ENCODE measurements at regions not wholly inside any gene's neighbourhood (a gene's known extent, or its start where the extent isn't known, plus 50 kb on each side); places are given as distances from the start of the nearest gene placed in this dataset.
A peak's percentile ranks its signal among the peaks of the same experiment; 100 is the strongest.

DNA sequence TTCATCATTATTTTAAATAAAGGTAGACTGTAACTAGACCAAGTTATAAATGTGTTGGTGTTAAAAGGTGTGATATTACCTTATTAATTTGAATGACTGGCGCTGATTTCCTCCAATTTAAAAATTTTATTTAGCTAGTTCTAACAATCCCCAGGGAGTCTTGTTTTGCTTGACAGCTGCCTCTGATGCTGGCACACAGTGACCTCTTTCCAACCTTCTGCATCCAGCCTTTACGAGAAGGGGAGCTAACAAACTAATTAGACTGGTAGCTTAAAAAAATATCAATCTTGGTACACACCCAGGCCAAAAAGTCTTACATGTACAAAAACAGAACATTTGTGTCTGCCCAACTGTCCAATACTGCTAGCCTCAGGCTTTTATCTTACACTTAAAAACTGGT lies 51.8 kb upstream of the ENPEP start:
- H3K27me3 ChIP-seq (ENCODE audit: insufficient read depth, low read length) = no peaks in the 10 kb centered on the region
- H3K23ac ChIP-seq (ENCODE audit: low read length) = no peak overlapping the region
- H3K79me1 ChIP-seq (ENCODE audit: low read length) = no peaks in the 10 kb centered on the region
- WGBS (ENCODE audit: extremely low coverage, insufficient coverage, insufficient read length) = no CpG with 5 or more reads among the region's 2 CpGs
- H4K8ac ChIP-seq (ENCODE audit: low read depth, low read length) = no peak overlapping the region
- H2BK12ac ChIP-seq (ENCODE audit: low read length) = no peak overlapping the region
- no peak overlapping the region for H3K14ac ChIP-seq (ENCODE audit: low read length)
- no peak overlapping the region for H2BK120ac ChIP-seq (ENCODE audit: insufficient read depth, low read length, poor library complexity)
- no peak overlapping the region for H4K91ac ChIP-seq (ENCODE audit: low read depth, low read length)
- no peak overlapping the region for H2AK5ac ChIP-seq (ENCODE audit: low read length)
- no peak overlapping the region for H3K27ac ChIP-seq (ENCODE audit: low read depth, low read length)
- no peak overlapping the region for H4K12ac ChIP-seq (ENCODE audit: low read depth, low read length)
- no peak overlapping the region for H3K18ac ChIP-seq (ENCODE audit: low read length)
- H3K79me2 ChIP-seq (ENCODE audit: control insufficient read depth, insufficient read depth, low read length, poor library complexity) = no peaks in the 10 kb centered on the region
- no peak overlapping the region for H3K9ac ChIP-seq (ENCODE audit: low read length)
- H3K36me3 ChIP-seq (ENCODE audit: control insufficient read depth in 1 of 2, insufficient read depth in 2 of 2, low read length in 2 of 2) = peaks cover 0 to 1% of the 10 kb centered on the region in 2 experiments
- H3K4me3 ChIP-seq (ENCODE audit: low read depth, low read length) = no peak overlapping the region
- H3K9me3 ChIP-seq (ENCODE audit: insufficient read depth, low read depth, low read length) = no peaks in the 10 kb centered on the region
- H3K4me1 ChIP-seq (ENCODE audit: control insufficient read depth in 1 of 2, insufficient read depth in 2 of 2, low read length in 2 of 2) = no peaks in the 10 kb centered on the region
- no peak overlapping the region for H2BK5ac ChIP-seq (ENCODE audit: low read depth, low read length, poor library complexity)
- no peak overlapping the region for H3K4ac ChIP-seq (ENCODE audit: low read depth, low read length)
- H2AFZ ChIP-seq (ENCODE audit: insufficient read depth, low read length, poor library complexity) = no peak overlapping the region
- no peak for DNase-seq
- no peak overlapping the region for H3K4me2 ChIP-seq (ENCODE audit: low read length)

DNA sequence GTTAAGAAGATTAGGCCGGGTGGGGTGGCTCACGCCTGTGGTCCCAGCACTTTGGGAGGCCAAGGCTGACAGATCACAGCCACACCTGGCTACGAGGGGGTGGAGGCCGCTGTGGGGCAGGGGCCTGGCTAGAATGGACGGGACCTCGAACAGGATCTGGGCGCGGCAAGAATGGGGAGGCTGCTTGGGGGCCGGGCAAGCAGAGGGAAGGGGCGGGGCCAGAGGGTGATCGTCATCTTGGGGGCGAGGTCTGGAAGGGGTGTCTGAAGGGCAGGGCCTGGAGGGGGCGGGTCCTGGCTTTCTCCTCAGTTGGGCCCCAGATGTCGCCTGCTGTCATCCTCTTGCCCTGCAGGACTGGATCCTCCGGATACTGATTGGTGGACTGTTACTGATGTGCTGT lies 57.3 kb upstream of the ENPEP start:
- no peak overlapping the region for H2AFZ ChIP-seq (ENCODE audit: insufficient read depth, low read length, poor library complexity)
- no peak overlapping the region for H3K27ac ChIP-seq (ENCODE audit: low read depth, low read length)
- no peak overlapping the region for H3K4me2 ChIP-seq (ENCODE audit: low read length)
- DNase-seq = no peak
- no CpG with 5 or more reads among the region's 15 CpGs for WGBS (ENCODE audit: extremely low coverage, insufficient coverage, insufficient read length)
- H3K79me1 ChIP-seq (ENCODE audit: low read length) = no peaks in the 10 kb centered on the region
- H3K9me3 ChIP-seq (ENCODE audit: insufficient read depth, low read depth, low read length) = peaks cover 4% of the 10 kb centered on the region
- H2BK12ac ChIP-seq (ENCODE audit: low read length) = no peak overlapping the region
- H3K36me3 ChIP-seq (ENCODE audit: control insufficient read depth in 1 of 2, insufficient read depth in 2 of 2, low read length in 2 of 2) = peaks cover 0 to 1% of the 10 kb centered on the region in 2 experiments
- no peak overlapping the region for H3K9ac ChIP-seq (ENCODE audit: low read length)
- no peak overlapping the region for H3K14ac ChIP-seq (ENCODE audit: low read length)
- H3K79me2 ChIP-seq (ENCODE audit: control insufficient read depth, insufficient read depth, low read length, poor library complexity) = no peaks in the 10 kb centered on the region
- no peak overlapping the region for H4K8ac ChIP-seq (ENCODE audit: low read depth, low read length)
- no peak overlapping the region for H2BK5ac ChIP-seq (ENCODE audit: low read depth, low read length, poor library complexity)
- H3K4me1 ChIP-seq (ENCODE audit: control insufficient read depth in 1 of 2, insufficient read depth in 2 of 2, low read length in 2 of 2) = peaks cover 0 to 5% of the 10 kb centered on the region in 2 experiments
- H3K4ac ChIP-seq (ENCODE audit: low read depth, low read length) = no peak overlapping the region
- no peak overlapping the region for H2BK120ac ChIP-seq (ENCODE audit: insufficient read depth, low read length, poor library complexity)
- H3K23ac ChIP-seq (ENCODE audit: low read length) = no peak overlapping the region
- no peak overlapping the region for H3K4me3 ChIP-seq (ENCODE audit: low read depth, low read length)
- H2AK5ac ChIP-seq (ENCODE audit: low read length) = no peak overlapping the region
- H4K12ac ChIP-seq (ENCODE audit: low read depth, low read length) = no peak overlapping the region
- H3K27me3 ChIP-seq (ENCODE audit: insufficient read depth, low read length) = no peaks in the 10 kb centered on the region
- H3K18ac ChIP-seq (ENCODE audit: low read length) = no peak overlapping the region
- H4K91ac ChIP-seq (ENCODE audit: low read depth, low read length) = no peak overlapping the region

DNA sequence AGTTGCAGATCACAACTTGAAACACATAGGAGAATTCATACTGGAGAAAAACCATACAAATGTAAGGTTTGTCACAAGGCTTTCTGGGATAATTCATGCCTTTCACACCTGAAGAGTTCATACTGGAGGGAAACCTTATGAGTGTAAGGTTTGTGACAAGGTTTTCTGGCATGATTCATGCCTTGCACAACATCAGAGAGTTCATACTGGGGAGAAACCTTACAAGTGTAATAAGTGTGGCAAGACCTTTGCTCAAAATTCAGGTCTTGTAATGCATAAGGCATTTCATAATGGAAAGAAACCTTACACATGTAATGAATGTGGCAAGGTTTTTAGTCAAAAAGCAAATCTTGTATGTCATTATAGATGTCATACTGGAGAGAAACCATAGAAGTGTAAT lies 58.8 kb upstream of the ENPEP start:
- no peak overlapping the region for H3K23ac ChIP-seq (ENCODE audit: low read length)
- H3K9me3 ChIP-seq (ENCODE audit: insufficient read depth, low read depth, low read length) = peaks cover 4% of the 10 kb centered on the region
- DNase-seq = peak; percentile 22 to 51
- H3K27me3 ChIP-seq (ENCODE audit: insufficient read depth, low read length) = no peaks in the 10 kb centered on the region
- H2AFZ ChIP-seq (ENCODE audit: insufficient read depth, low read length, poor library complexity) = no peak overlapping the region
- H3K4me1 ChIP-seq (ENCODE audit: control insufficient read depth in 1 of 2, insufficient read depth in 2 of 2, low read length in 2 of 2) = peaks cover 6 to 10% of the 10 kb centered on the region in 2 experiments
- no peak overlapping the region for H3K27ac ChIP-seq (ENCODE audit: low read depth, low read length)
- no peak overlapping the region for H2BK5ac ChIP-seq (ENCODE audit: low read depth, low read length, poor library complexity)
- H4K8ac ChIP-seq (ENCODE audit: low read depth, low read length) = no peak overlapping the region
- no peak overlapping the region for H2AK5ac ChIP-seq (ENCODE audit: low read length)
- H3K14ac ChIP-seq (ENCODE audit: low read length) = no peak overlapping the region
- H3K4me2 ChIP-seq (ENCODE audit: low read length) = no peak overlapping the region
- no peak overlapping the region for H3K9ac ChIP-seq (ENCODE audit: low read length)
- no peak overlapping the region for H3K4ac ChIP-seq (ENCODE audit: low read depth, low read length)
- no peak overlapping the region for H3K4me3 ChIP-seq (ENCODE audit: low read depth, low read length)
- no peak overlapping the region for H4K91ac ChIP-seq (ENCODE audit: low read depth, low read length)
- H2BK12ac ChIP-seq (ENCODE audit: low read length) = no peak overlapping the region
- no peak overlapping the region for H4K12ac ChIP-seq (ENCODE audit: low read depth, low read length)
- H3K79me2 ChIP-seq (ENCODE audit: control insufficient read depth, insufficient read depth, low read length, poor library complexity) = no peaks in the 10 kb centered on the region
- H3K36me3 ChIP-seq (ENCODE audit: control insufficient read depth in 1 of 2, insufficient read depth in 2 of 2, low read length in 2 of 2) = peaks cover 0 to 1% of the 10 kb centered on the region in 2 experiments
- H3K79me1 ChIP-seq (ENCODE audit: low read length) = peaks cover 2% of the 10 kb centered on the region
- no peak overlapping the region for H3K18ac ChIP-seq (ENCODE audit: low read length)
- H2BK120ac ChIP-seq (ENCODE audit: insufficient read depth, low read length, poor library complexity) = no peak overlapping the region

DNA sequence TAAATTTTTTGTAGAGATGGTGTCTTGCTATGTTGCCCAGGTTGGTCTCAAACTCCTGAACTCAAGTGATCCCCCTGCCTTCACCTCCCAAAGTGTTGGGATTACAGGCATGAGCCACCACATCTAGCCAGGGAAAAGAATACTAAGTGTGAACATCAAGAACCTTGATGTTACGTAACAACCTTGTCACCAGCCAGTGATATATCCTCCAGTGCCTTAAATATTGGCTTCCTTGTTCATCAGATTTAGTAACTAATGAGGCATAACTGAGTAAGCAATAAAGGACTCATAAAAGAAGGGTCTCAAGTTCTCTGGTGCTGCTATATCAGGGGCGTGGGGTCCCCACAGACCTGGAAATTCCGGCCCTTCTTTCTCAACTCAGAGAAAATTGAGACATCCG lies 60.5 kb upstream of the ENPEP start:
- H4K8ac ChIP-seq (ENCODE audit: low read depth, low read length) = no peak overlapping the region
- H3K18ac ChIP-seq (ENCODE audit: low read length) = no peak overlapping the region
- no peak overlapping the region for H3K27ac ChIP-seq (ENCODE audit: low read depth, low read length)
- no peak overlapping the region for H2AK5ac ChIP-seq (ENCODE audit: low read length)
- peaks cover 8% of the 10 kb centered on the region for H3K79me1 ChIP-seq (ENCODE audit: low read length)
- peaks cover 10 to 13% of the 10 kb centered on the region in 2 experiments for H3K4me1 ChIP-seq (ENCODE audit: control insufficient read depth in 1 of 2, insufficient read depth in 2 of 2, low read length in 2 of 2)
- no peaks in the 10 kb centered on the region for H3K27me3 ChIP-seq (ENCODE audit: insufficient read depth, low read length)
- no peak overlapping the region for H3K4ac ChIP-seq (ENCODE audit: low read depth, low read length)
- H2BK12ac ChIP-seq (ENCODE audit: low read length) = no peak overlapping the region
- no peak overlapping the region for H2BK5ac ChIP-seq (ENCODE audit: low read depth, low read length, poor library complexity)
- H3K4me2 ChIP-seq (ENCODE audit: low read length) = no peak overlapping the region
- no peak overlapping the region for H4K12ac ChIP-seq (ENCODE audit: low read depth, low read length)
- DNase-seq = no peak
- H4K91ac ChIP-seq (ENCODE audit: low read depth, low read length) = no peak overlapping the region
- no peak overlapping the region for H2BK120ac ChIP-seq (ENCODE audit: insufficient read depth, low read length, poor library complexity)
- H2AFZ ChIP-seq (ENCODE audit: insufficient read depth, low read length, poor library complexity) = no peak overlapping the region
- H3K36me3 ChIP-seq (ENCODE audit: control insufficient read depth in 1 of 2, insufficient read depth in 2 of 2, low read length in 2 of 2) = peaks cover 0 to 1% of the 10 kb centered on the region in 2 experiments
- no peak overlapping the region for H3K14ac ChIP-seq (ENCODE audit: low read length)
- H3K9me3 ChIP-seq (ENCODE audit: insufficient read depth, low read depth, low read length) = peaks cover 4% of the 10 kb centered on the region
- no peak overlapping the region for H3K23ac ChIP-seq (ENCODE audit: low read length)
- no peaks in the 10 kb centered on the region for H3K79me2 ChIP-seq (ENCODE audit: control insufficient read depth, insufficient read depth, low read length, poor library complexity)
- no peak overlapping the region for H3K9ac ChIP-seq (ENCODE audit: low read length)
- H3K4me3 ChIP-seq (ENCODE audit: low read depth, low read length) = no peak overlapping the region
- WGBS (ENCODE audit: extremely low coverage, insufficient coverage, insufficient read length) = no CpG with 5 or more reads among the region's 4 CpGs
